ENCODE measurements at regions not wholly inside any gene's neighbourhood (a gene's known extent, or its start where the extent isn't known, plus 50 kb on each side); places are given as distances from the start of the nearest gene placed in this dataset.

- POLR2A ChIA-PET, result no interaction called here
- no peak for DNase-seq (ENCODE audit: low read depth, low spot score)
- no peak overlapping the region; the same call in 1 of the 2 replicates for H3K4me2 ChIP-seq (ENCODE audit: low read length)
These were observed 63.2 kb upstream of the FHIP2A start for GRCh38 chr10:114758331-114758730.

More at GRCh38 chr10:114758331-114758730, 63.2 kb upstream of the FHIP2A start:
- BruUV-seq (replicated peaks), result no TSS peak
- H3K9me2 ChIP-seq (ENCODE audit: insufficient read depth), result no peaks in the 10 kb centered on the region
- TF ChIP-seq FOSL1 (IDR thresholded peaks at IDR 0.05; ENCODE audit: low read depth) (no peak), SIN3A (IDR thresholded peaks at IDR 0.05; ENCODE audit: low read depth) (no peak), YY1 (IDR thresholded peaks at IDR 0.05; ENCODE audit: extremely low read depth, insufficient replicate concordance, low read depth, low read length) (no peak), POLR2A (IDR thresholded peaks at IDR 0.05; ENCODE audit: borderline replicate concordance, extremely low read depth, insufficient read depth, insufficient read length) (no peak), SP1 (IDR thresholded peaks at IDR 0.05; ENCODE audit: low read depth) (no peak), TCF7L2 (IDR thresholded peaks at IDR 0.05; ENCODE audit: borderline replicate concordance, extremely low read depth, insufficient read depth, insufficient read length) (no peak), SRF (IDR thresholded peaks at IDR 0.05; ENCODE audit: low read depth) (no peak), ZBTB33 (IDR thresholded peaks at IDR 0.05; ENCODE audit: extremely low read depth, insufficient replicate concordance, low read length) (no peak), POLR2AphosphoS5 (IDR thresholded peaks at IDR 0.05; ENCODE audit: low read depth, low read length) (no peak), EZH2phosphoT487 (IDR thresholded peaks at IDR 0.05; ENCODE audit: borderline replicate concordance) (no peak), ZNF274 (IDR thresholded peaks at IDR 0.05; ENCODE audit: low read depth, low read length) (no peak), CEBPB (IDR thresholded peaks at IDR 0.05; ENCODE audit: low read depth) (no peak), EGR1 (IDR thresholded peaks at IDR 0.05; ENCODE audit: low read depth) (no peak), CTCF (IDR thresholded peaks at IDR 0.05 in 2 of 3, conservative IDR thresholded peaks at IDR 0.05 in 1 of 3; ENCODE audit: borderline replicate concordance in 1 of 3, insufficient read depth in 1 of 3, low read depth in 2 of 3, low read length in 2 of 3) (no peak), MAX (IDR thresholded peaks at IDR 0.05) (no peak), RAD21 (IDR thresholded peaks at IDR 0.05; ENCODE audit: low read depth) (no peak), ATF3 (IDR thresholded peaks at IDR 0.05) (no peak), CBX3 (IDR thresholded peaks at IDR 0.05; ENCODE audit: low read depth) (no peak)
- CTCF ChIA-PET, result no interaction called here
- H4K20me1 ChIP-seq (ENCODE audit: insufficient read depth), result no peaks in the 10 kb centered on the region
- H3K79me2 ChIP-seq (ENCODE audit: insufficient read depth, low read length), result no peaks in the 10 kb centered on the region
- H3K27ac ChIP-seq (ENCODE audit: low read depth, low read length), result no peak overlapping the region
- no peaks in the 10 kb centered on the region for H3K9me3 ChIP-seq (ENCODE audit: control insufficient read depth in 1 of 2, insufficient read depth in 1 of 2, low read depth in 1 of 2, low read length in 2 of 2)
- H3K9ac ChIP-seq (ENCODE audit: low read length), result no peak overlapping the region
- no peak overlapping the region for H2AFZ ChIP-seq (ENCODE audit: low read depth, low read length, poor library complexity, severe bottlenecking)
- H3K27me3 ChIP-seq (ENCODE audit: insufficient read depth, low read length), result no peaks in the 10 kb centered on the region
- no peaks in the 10 kb centered on the region for H3K36me3 ChIP-seq (ENCODE audit: control insufficient read depth in 1 of 2, insufficient read depth in 2 of 2, low read length in 2 of 2)
- H3K4me3 ChIP-seq (replicated peaks in 1 of 2; ENCODE audit: low read depth in 1 of 2, low read length in 2 of 2), result no peak overlapping the region
- RAD21 ChIA-PET (ENCODE audit: low non-redundant PET in 1 of 2, low total read pairs in 2 of 2, uncharacterized antibody in 2 of 2, unreplicated experiment in 2 of 2), result no interaction called here
- H3K4me1 ChIP-seq (ENCODE audit: control insufficient read depth in 1 of 2, insufficient read depth in 2 of 2, low read length in 2 of 2), result peaks cover 21 to 30% of the 10 kb centered on the region in 2 experiments
- intact Hi-C loops (cut with micrococcal nuclease), result no loop called here
- no peak for ATAC-seq
